Stromal cell of bone marrow (primary cell): ENCODE measurements at regions not wholly inside any gene's neighbourhood (a gene's known extent, or its start where the extent isn't known, plus 50 kb on each side); places are given as distances from the start of the nearest gene placed in this dataset.
"Not testable (repeated sequence)": the region's sequence is repeated elsewhere in the genome, so short reads cannot be mapped to it uniquely, and the experiment has no call there.

ENCODE experiments used
- DNase-seq: peaks from one replicate; pipeline ENCODE4 v3.0.0-alpha.2; 2012; ENCODE audit warnings: low read depth

GRCh38 chr15:53843869-53844569 lies 84.6 kb upstream of the WDR72 start:
- DNase-seq, result no peak

DNA sequence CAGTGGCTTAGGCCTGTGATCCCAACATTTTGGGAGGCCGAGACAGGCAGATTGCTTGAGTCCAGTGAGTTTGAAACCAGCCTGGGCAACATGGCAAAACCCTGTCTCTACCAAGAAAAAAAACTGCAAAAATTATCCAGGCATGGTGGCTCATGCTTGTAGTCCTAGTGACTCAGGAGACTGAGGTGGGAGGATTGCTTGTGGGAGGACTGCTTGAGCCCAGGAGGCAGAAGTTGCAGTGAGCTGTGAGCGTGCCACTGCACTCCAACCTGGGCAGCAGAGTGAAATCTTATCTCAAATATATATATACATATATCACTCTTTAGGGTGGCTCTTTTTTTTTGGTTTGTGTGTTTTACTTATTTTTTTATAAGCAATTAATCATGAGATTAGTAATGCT lies 83.7 kb upstream of the WDR72 start:
- no peak for DNase-seq

DNA sequence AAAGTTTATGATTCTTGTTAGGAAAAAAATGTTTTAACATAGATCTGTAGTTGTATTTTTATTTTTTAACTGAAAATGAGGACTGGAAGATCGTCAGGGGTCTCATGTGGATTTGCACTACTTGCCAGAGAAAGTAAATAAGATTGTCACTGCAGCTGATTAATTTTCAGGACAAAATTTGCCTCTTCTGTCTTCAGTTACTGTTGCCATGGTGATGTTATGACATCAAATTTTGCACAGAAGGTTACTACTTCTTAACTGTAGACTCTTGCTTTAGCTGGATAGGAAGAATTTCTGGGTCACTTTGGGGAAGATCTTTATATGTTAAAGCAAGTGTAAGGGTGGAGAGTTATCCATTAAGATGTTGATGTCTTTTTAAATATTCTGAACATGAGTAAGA lies 82.2 kb upstream of the WDR72 start:
- no peak for DNase-seq

- DNase-seq, result no peak
These were observed 81.2 kb upstream of the WDR72 start for GRCh38 chr15:53840681-53841080.

DNA sequence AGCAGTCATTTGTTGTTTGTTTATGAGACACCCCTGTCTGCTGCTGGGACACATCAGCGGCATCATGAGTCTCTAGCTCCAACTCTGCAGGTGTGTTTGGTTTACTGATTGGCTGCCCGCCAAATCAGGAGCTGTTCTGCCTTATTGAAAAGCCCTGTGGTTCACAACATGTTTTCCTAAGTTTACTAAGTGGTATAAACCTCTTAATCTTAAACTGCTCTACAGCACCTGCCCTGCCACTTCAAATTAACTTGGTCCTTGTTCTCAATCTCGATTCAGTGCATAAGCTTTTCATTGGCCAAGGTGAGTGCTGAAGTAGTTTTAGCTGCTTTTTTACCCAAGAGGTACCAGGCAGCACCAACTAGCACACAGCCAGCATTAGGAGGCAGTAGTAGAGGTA lies 77.8 kb upstream of the WDR72 start:
- DNase-seq, result no peak

DNA sequence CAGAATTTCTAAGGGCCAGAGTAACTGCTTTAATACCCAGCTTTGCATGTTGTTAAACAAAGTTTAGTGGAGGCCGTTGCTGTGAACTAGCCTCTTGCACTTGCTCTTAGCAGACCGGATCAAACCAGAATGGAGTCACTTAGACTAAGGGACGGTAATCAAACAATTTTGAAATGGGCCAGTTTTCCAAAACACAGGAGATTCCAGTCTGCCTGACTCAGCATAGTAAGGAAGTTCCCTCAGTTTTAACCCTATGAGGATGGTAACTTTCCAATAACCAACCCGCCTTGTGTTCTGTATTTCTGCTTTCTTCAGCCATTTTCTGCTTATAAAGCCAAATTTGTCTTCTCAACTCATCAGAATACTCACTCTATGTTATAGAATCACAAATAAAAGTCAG lies 77.2 kb upstream of the WDR72 start:
- no peak for DNase-seq

DNA sequence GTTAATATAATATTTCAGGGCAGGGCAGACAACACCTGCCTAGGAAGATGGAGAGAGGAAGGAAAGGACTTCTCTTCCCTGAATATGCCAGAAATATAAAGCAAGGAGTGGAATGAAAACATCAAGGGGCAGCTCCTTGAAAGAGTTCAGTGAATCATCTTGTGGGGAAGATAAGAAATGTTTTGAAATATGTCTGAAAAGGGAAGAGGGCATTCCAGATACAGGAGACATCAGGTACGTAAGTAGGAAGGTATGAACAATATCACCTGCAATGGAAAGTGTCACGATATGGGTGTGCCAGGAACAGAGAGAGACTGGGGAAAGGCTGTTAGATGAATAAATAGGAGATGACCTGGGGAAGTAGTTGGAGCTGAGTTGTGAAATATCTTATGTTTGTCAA lies 75.8 kb upstream of the WDR72 start:
- no peak for DNase-seq

- DNase-seq, result no peak
These were observed 74.8 kb upstream of the WDR72 start for GRCh38 chr15:53834214-53834613.

- DNase-seq, result peak; percentile 13
These were observed 73.7 kb upstream of the WDR72 start for GRCh38 chr15:53833134-53833624.

- DNase-seq, result no peak
These were observed 72.7 kb upstream of the WDR72 start for GRCh38 chr15:53831907-53832770.

GRCh38 chr15:53830707-53831386 lies 71.4 kb upstream of the WDR72 start:
- DNase-seq, result no peak

- DNase-seq, result no peak
These were observed 70.5 kb upstream of the WDR72 start for GRCh38 chr15:53829923-53830459.

- DNase-seq, result no peak
These were observed 70.0 kb upstream of the WDR72 start for GRCh38 chr15:53829471-53829870.

DNA sequence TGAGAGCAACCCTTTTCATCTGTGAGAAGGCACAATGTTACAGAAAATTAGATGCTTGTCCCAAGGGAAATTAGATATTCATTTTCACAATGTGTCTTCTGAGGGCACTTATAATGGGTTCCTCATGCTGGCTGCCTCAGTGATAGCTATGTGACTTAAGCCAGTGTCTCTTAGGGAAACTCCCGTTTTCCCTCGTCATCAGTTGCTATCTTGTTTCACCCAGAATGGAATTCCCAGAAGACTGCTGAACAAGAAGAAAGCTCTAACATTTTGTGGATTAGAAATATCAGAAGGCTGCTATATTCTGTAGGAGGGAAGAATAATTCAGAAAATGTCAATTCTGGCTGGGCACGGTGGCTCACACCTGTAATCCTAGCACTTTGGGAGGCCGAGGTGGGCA lies 67.9 kb upstream of the WDR72 start:
- DNase-seq, result no peak

GRCh38 chr15:53811530-53811929 lies 52.1 kb upstream of the WDR72 start:
- DNase-seq, result no peak

GRCh38 chr15:53810306-53810705 lies 50.8 kb upstream of the WDR72 start:
- DNase-seq, result not testable (repeated sequence)
